ENCODE measurements at regions not wholly inside any gene's neighbourhood (a gene's known extent, or its start where the extent isn't known, plus 50 kb on each side); places are given as distances from the start of the nearest gene placed in this dataset.

GRCh38 chr4:11342401-11342800, 86.3 kb downstream of the HS3ST1 start:
- FAIRE-seq: no peak
- H3K27me3 ChIP-seq (ENCODE audit: control insufficient read depth, insufficient read depth, low read length): no peaks in the 10 kb centered on the region
- no peak overlapping the region for H3K9ac ChIP-seq (ENCODE audit: low read length in 3 of 3)
- H3K4me1 ChIP-seq (ENCODE audit: control insufficient read depth in 2 of 3, insufficient read depth in 2 of 3, low read depth in 1 of 3, low read length in 3 of 3): no peaks in the 10 kb centered on the region
- no peak for DNase-seq
- no peaks in the 10 kb centered on the region for H3K36me3 ChIP-seq (ENCODE audit: control insufficient read depth in 2 of 3, insufficient read depth in 3 of 3, low read length in 3 of 3)
- no peak for TF ChIP-seq CTCF (IDR thresholded peaks at IDR 0.05; ENCODE audit: borderline replicate concordance, extremely low read depth, insufficient read depth)
- intact Hi-C loops (cut with DNase I): no loop called here
- H3K9me3 ChIP-seq (ENCODE audit: control insufficient read depth in 2 of 3, insufficient read depth in 1 of 3, low read length in 3 of 3): no peaks in the 10 kb centered on the region
- H3K4me3 ChIP-seq (ENCODE audit: low read length in 3 of 3): no peak overlapping the region
- H3K27ac ChIP-seq (ENCODE audit: low read depth in 2 of 2, low read length in 2 of 2): no peak overlapping the region

GRCh38 chr4:11341337-11342043, 87.2 kb downstream of the HS3ST1 start:
- Histone ChIP-seq H3K27me3 (ENCODE audit: control insufficient read depth, insufficient read depth, low read length) (no peaks in the 10 kb centered on the region), H3K9me3 (ENCODE audit: control insufficient read depth in 2 of 3, insufficient read depth in 1 of 3, low read length in 3 of 3) (no peaks in the 10 kb centered on the region), H3K4me1 (ENCODE audit: control insufficient read depth in 2 of 3, insufficient read depth in 2 of 3, low read depth in 1 of 3, low read length in 3 of 3) (no peaks in the 10 kb centered on the region), H3K27ac (ENCODE audit: low read depth in 2 of 2, low read length in 2 of 2) (no peak overlapping the region), H3K9ac (ENCODE audit: low read length in 3 of 3) (no peak overlapping the region), H3K4me3 (ENCODE audit: low read length in 3 of 3) (no peak overlapping the region), H3K36me3 (ENCODE audit: control insufficient read depth in 2 of 3, insufficient read depth in 3 of 3, low read length in 3 of 3) (no peaks in the 10 kb centered on the region)
- TF ChIP-seq CTCF (IDR thresholded peaks at IDR 0.05; ENCODE audit: borderline replicate concordance, extremely low read depth, insufficient read depth): no peak
- DNase-seq: no peak
- FAIRE-seq: no peak
- intact Hi-C loops (cut with DNase I): no loop called here

- H3K9me3 ChIP-seq (ENCODE audit: control insufficient read depth in 2 of 3, insufficient read depth in 1 of 3, low read length in 3 of 3): no peaks in the 10 kb centered on the region
- H3K4me3 ChIP-seq (ENCODE audit: low read length in 3 of 3): no peak overlapping the region
- FAIRE-seq: no peak
- intact Hi-C loops (cut with DNase I): no loop called here
- H3K4me1 ChIP-seq (ENCODE audit: control insufficient read depth in 2 of 3, insufficient read depth in 2 of 3, low read depth in 1 of 3, low read length in 3 of 3): no peaks in the 10 kb centered on the region
- no peak overlapping the region for H3K27ac ChIP-seq (ENCODE audit: low read depth in 2 of 2, low read length in 2 of 2)
- H3K9ac ChIP-seq (ENCODE audit: low read length in 3 of 3): no peak overlapping the region
- no peak for TF ChIP-seq CTCF (IDR thresholded peaks at IDR 0.05; ENCODE audit: borderline replicate concordance, extremely low read depth, insufficient read depth)
- no peaks in the 10 kb centered on the region for H3K27me3 ChIP-seq (ENCODE audit: control insufficient read depth, insufficient read depth, low read length)
- no peak for DNase-seq
- H3K36me3 ChIP-seq (ENCODE audit: control insufficient read depth in 2 of 3, insufficient read depth in 3 of 3, low read length in 3 of 3): no peaks in the 10 kb centered on the region
Measured at GRCh38 chr4:11338956-11339782, 89.5 kb downstream of the HS3ST1 start.

Data from kidney (tissue), 13 donors.